ENCODE measurements at regions not wholly inside any gene's neighbourhood (a gene's known extent, or its start where the extent isn't known, plus 50 kb on each side); places are given as distances from the start of the nearest gene placed in this dataset.
"Not testable (repeated sequence)": the region's sequence is repeated elsewhere in the genome, so short reads cannot be mapped to it uniquely, and the experiment has no call there.

DNA sequence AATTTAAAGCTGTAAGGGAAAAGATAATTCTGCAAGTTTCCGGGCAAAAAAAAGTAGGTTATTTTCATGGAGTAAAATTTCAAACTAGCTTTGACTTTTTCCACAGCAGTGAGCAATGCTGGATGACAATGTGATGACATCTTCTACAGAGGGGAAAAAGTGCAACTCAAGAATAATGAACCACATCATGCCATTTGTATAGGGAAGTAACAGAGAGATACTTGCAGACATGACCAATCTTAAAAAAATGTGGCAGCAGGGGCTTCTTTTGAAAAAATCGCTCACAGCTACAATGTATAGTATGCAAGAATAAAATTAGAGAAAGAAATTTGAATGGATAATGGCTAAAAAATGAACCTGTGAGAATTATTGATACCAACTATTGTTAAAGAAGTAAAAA lies 115.5 kb downstream of the DHRS2 start:
- H3K4me1 Mint-ChIP-seq (ENCODE audit: low read depth, unreplicated experiment), result no peaks in the 10 kb centered on the region
- no TSS peak for BruUV-seq (replicated peaks)
- H3K27me3 Mint-ChIP-seq (ENCODE audit: unreplicated experiment), result peaks cover 59% of the 10 kb centered on the region
- H3K9me3 Mint-ChIP-seq (ENCODE audit: low read depth, unreplicated experiment), result no peaks in the 10 kb centered on the region
- H3K36me3 Mint-ChIP-seq (ENCODE audit: insufficient read depth, unreplicated experiment), result peaks cover 4% of the 10 kb centered on the region
- TF ChIP-seq, protein P1, sequence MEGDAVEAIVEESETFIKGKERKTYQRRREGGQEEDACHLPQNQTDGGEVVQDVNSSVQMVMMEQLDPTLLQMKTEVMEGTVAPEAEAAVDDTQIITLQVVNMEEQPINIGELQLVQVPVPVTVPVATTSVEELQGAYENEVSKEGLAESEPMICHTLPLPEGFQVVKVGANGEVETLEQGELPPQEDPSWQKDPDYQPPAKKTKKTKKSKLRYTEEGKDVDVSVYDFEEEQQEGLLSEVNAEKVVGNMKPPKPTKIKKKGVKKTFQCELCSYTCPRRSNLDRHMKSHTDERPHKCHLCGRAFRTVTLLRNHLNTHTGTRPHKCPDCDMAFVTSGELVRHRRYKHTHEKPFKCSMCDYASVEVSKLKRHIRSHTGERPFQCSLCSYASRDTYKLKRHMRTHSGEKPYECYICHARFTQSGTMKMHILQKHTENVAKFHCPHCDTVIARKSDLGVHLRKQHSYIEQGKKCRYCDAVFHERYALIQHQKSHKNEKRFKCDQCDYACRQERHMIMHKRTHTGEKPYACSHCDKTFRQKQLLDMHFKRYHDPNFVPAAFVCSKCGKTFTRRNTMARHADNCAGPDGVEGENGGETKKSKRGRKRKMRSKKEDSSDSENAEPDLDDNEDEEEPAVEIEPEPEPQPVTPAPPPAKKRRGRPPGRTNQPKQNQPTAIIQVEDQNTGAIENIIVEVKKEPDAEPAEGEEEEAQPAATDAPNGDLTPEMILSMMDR (IDR thresholded peaks at IDR 0.05; ENCODE audit: unreplicated experiment), result no peak
- CTCF ChIA-PET, result no interaction called here
- H3K27ac Mint-ChIP-seq (ENCODE audit: unreplicated experiment), result no peak overlapping the region
- no peak for DNase-seq
- H3K4me3 Mint-ChIP-seq (ENCODE audit: low read depth, unreplicated experiment), result no peak overlapping the region
- intact Hi-C loops (cut with micrococcal nuclease; ENCODE audit: unreplicated experiment), result no loop called here

DNA sequence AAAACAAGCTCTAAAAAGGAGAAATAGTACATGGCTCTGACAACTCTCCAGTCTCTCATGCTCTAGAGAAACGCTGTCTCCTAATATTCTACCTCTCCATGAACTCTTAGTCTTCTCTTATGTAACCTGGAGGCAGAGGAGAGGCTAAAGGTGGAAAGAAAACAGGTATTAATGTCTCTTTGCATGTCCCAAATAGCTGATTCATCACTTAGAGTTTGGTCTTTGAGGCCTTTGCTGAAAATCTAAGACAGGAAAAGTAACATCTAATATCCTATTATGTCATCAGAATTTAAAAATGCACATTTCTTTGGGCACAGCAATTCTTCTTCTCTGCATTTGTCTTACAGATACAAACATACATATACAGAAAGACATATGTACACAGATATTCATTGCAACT lies 127.2 kb downstream of the DHRS2 start:
- CTCF ChIA-PET, result no interaction called here
- no peak overlapping the region for H3K4me3 Mint-ChIP-seq (ENCODE audit: low read depth, unreplicated experiment)
- H3K36me3 Mint-ChIP-seq (ENCODE audit: insufficient read depth, unreplicated experiment), result no peaks in the 10 kb centered on the region
- peaks cover 3% of the 10 kb centered on the region for H3K9me3 Mint-ChIP-seq (ENCODE audit: low read depth, unreplicated experiment)
- intact Hi-C loops (cut with micrococcal nuclease; ENCODE audit: unreplicated experiment), result no loop called here
- H3K4me1 Mint-ChIP-seq (ENCODE audit: low read depth, unreplicated experiment), result no peaks in the 10 kb centered on the region
- H3K27me3 Mint-ChIP-seq (ENCODE audit: unreplicated experiment), result peaks cover 76% of the 10 kb centered on the region
- TF ChIP-seq, protein P1 (IDR thresholded peaks at IDR 0.05; ENCODE audit: unreplicated experiment), result no peak
- DNase-seq, result no peak
- no TSS peak for BruUV-seq (replicated peaks)
- no peak overlapping the region for H3K27ac Mint-ChIP-seq (ENCODE audit: unreplicated experiment)

DNA sequence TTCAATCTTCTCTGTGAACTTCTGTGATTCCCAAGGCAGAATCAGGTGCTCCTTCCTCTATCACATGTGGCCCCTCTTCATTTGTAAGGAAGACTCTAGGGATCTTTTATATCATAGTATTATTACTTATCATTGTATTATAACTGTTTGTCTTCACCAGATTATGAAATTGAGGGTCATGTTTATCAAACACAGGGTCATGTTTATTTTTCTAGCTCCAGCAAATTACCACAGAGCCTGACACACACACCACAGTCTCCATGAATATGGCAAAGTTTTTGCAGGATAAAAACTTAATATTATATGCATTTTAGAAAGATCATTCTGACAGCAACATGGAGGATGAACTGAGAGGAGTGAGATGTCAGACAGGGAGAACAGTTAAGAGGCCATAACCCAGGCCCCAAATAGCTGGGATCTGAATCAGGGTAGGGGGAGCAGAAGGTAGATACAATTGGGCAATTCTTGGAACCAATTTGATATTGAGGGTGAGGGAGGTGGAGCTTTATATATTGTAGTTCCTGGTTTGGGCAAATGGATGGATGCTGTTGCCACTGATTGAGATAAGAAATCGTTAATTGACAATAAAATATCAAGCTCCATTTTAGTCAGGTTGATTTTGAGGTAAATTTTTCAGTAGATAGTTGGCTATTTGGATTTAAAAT lies 130.7 kb downstream of the DHRS2 start:
- DNase-seq, result no peak
- TF ChIP-seq, protein P1 (IDR thresholded peaks at IDR 0.05; ENCODE audit: unreplicated experiment), result no peak
- Mint-ChIP-seq H3K4me3 (ENCODE audit: low read depth, unreplicated experiment) (no peak overlapping the region), H3K27me3 (ENCODE audit: unreplicated experiment) (peaks cover 50% of the 10 kb centered on the region), H3K9me3 (ENCODE audit: low read depth, unreplicated experiment) (no peaks in the 10 kb centered on the region), H3K36me3 (ENCODE audit: insufficient read depth, unreplicated experiment) (no peaks in the 10 kb centered on the region), H3K27ac (ENCODE audit: unreplicated experiment) (no peak overlapping the region), H3K4me1 (ENCODE audit: low read depth, unreplicated experiment) (no peaks in the 10 kb centered on the region)
- intact Hi-C loops (cut with micrococcal nuclease; ENCODE audit: unreplicated experiment), result no loop called here
- CTCF ChIA-PET, result interaction anchor here (0.6 kb wide), 1 partner anchor 63 kb away, joined by 4 read pairs; no protein-coding TSS in a partner anchor
- BruUV-seq (replicated peaks), result no TSS peak

- intact Hi-C loops (cut with micrococcal nuclease; ENCODE audit: unreplicated experiment); H3K4me3 Mint-ChIP-seq (ENCODE audit: low read depth, unreplicated experiment); H3K4me1 Mint-ChIP-seq (ENCODE audit: low read depth, unreplicated experiment); H3K27ac Mint-ChIP-seq (ENCODE audit: unreplicated experiment); DNase-seq; H3K9me3 Mint-ChIP-seq (ENCODE audit: low read depth, unreplicated experiment); BruUV-seq (replicated peaks); CTCF ChIA-PET; H3K36me3 Mint-ChIP-seq (ENCODE audit: insufficient read depth, unreplicated experiment): not testable (repeated sequence)
- H3K27me3 Mint-ChIP-seq (ENCODE audit: unreplicated experiment), result peaks cover 65% of the 10 kb centered on the region
Observed at GRCh38 chr14:23769221-23769728, 133.1 kb downstream of the DHRS2 start.

DNA sequence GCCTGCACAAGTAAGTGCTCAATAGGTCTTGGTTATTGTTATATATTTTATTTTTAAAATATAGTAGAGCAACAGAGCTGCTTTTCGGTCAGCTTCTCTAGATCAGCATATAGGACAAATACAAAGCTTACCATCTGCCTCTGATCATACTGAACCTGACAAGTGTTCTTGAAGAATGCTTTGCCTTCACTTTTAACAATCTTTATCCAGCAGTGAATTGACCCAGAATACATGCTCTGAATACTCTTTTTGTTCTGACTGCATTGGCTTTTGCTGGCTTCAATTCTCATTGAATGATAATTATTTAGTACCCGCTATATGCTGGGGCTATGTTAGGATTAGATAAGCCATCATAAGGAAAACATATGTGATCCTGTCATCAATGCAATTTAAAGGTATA lies 137.8 kb downstream of the DHRS2 start:
- no peak for DNase-seq
- no peaks in the 10 kb centered on the region for H3K4me1 Mint-ChIP-seq (ENCODE audit: low read depth, unreplicated experiment)
- H3K27ac Mint-ChIP-seq (ENCODE audit: unreplicated experiment), result no peak overlapping the region
- CTCF ChIA-PET, result no interaction called here
- BruUV-seq (replicated peaks), result no TSS peak
- TF ChIP-seq, protein P1 (IDR thresholded peaks at IDR 0.05; ENCODE audit: unreplicated experiment), result no peak
- intact Hi-C loops (cut with micrococcal nuclease; ENCODE audit: unreplicated experiment), result no loop called here
- peaks cover 59% of the 10 kb centered on the region for H3K27me3 Mint-ChIP-seq (ENCODE audit: unreplicated experiment)
- H3K36me3 Mint-ChIP-seq (ENCODE audit: insufficient read depth, unreplicated experiment), result no peaks in the 10 kb centered on the region
- no peaks in the 10 kb centered on the region for H3K9me3 Mint-ChIP-seq (ENCODE audit: low read depth, unreplicated experiment)
- H3K4me3 Mint-ChIP-seq (ENCODE audit: low read depth, unreplicated experiment), result no peak overlapping the region

Measured in Calu3 (cell line).